ENCODE measurements at regions not wholly inside any gene's neighbourhood (a gene's known extent, or its start where the extent isn't known, plus 50 kb on each side); places are given as distances from the start of the nearest gene placed in this dataset.

- DNase-seq, result no peak
Observed at GRCh38 chr4:23006756-23007155, 314.0 kb downstream of the GBA3 start.

- DNase-seq, result no peak
Observed at GRCh38 chr4:23005691-23006090, 313.0 kb downstream of the GBA3 start.

GRCh38 chr4:23001478-23001877 lies 308.7 kb downstream of the GBA3 start:
- no peak for DNase-seq

- no peak for DNase-seq
Observed at GRCh38 chr4:22999419-22999818, 306.7 kb downstream of the GBA3 start.

GRCh38 chr4:22997358-22998224 lies 304.9 kb downstream of the GBA3 start:
- DNase-seq, result no peak

- no peak for DNase-seq
Observed at GRCh38 chr4:22991576-22991975, 298.8 kb downstream of the GBA3 start.

GRCh38 chr4:22988526-22988925 lies 295.8 kb downstream of the GBA3 start:
- no peak for DNase-seq

- no peak for DNase-seq
Observed at GRCh38 chr4:22987870-22988269, 295.1 kb downstream of the GBA3 start.

- DNase-seq, result no peak
Observed at GRCh38 chr4:22986881-22987280, 294.1 kb downstream of the GBA3 start.

- DNase-seq, result no peak
Observed at GRCh38 chr4:22986262-22986661, 293.5 kb downstream of the GBA3 start.

GRCh38 chr4:22984390-22984789 lies 291.7 kb downstream of the GBA3 start:
- DNase-seq, result no peak

- DNase-seq, result peak in 1 of 2 experiments; percentile 8
Observed at GRCh38 chr4:22978656-22979055, 285.9 kb downstream of the GBA3 start.

- no peak for DNase-seq
Observed at GRCh38 chr4:22970665-22971064, 277.9 kb downstream of the GBA3 start.

GRCh38 chr4:22969287-22969896 lies 276.7 kb downstream of the GBA3 start:
- no peak for DNase-seq

GRCh38 chr4:22962295-22962694 lies 269.6 kb downstream of the GBA3 start:
- peak; percentile 44 to 46 for DNase-seq

- no peak for DNase-seq
Observed at GRCh38 chr4:22959483-22959882, 266.7 kb downstream of the GBA3 start.

- DNase-seq, result no peak
Observed at GRCh38 chr4:22957774-22958309, 265.1 kb downstream of the GBA3 start.

GRCh38 chr4:22949161-22949855 lies 256.6 kb downstream of the GBA3 start:
- DNase-seq, result no peak

GRCh38 chr4:22947851-22948250 lies 255.1 kb downstream of the GBA3 start:
- no peak for DNase-seq

- DNase-seq, result no peak
Observed at GRCh38 chr4:22942920-22943559, 250.3 kb downstream of the GBA3 start.

- DNase-seq, result peak in 1 of 2 experiments; percentile 71
Observed at GRCh38 chr4:22941688-22942375, 249.1 kb downstream of the GBA3 start.

GRCh38 chr4:22932326-22932725 lies 239.6 kb downstream of the GBA3 start:
- peak in 1 of 2 experiments; percentile 34 for DNase-seq
